ENCODE measurements at regions not wholly inside any gene's neighbourhood (a gene's known extent, or its start where the extent isn't known, plus 50 kb on each side); places are given as distances from the start of the nearest gene placed in this dataset.
"Not testable (repeated sequence)": the region's sequence is repeated elsewhere in the genome, so short reads cannot be mapped to it uniquely, and the experiment has no call there.

DNA sequence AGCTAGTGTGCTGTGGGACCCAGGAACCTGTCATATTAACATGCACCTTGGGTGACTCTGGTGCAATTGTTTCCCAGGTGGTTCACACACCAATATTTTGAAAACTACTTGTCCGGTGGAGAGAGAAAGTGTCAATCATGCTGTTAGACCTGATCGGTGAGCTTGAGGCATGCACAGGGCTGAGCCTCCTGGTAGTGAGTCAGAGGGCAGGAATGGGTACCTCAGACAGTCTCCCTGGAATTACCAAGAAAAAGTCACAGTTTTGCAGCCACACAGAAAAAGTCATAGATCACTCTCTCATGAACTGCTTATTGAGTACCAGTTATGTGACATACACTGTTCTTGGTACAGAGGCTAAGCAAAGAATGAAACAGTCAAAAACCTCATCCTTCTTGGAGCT, 140.1 kb upstream of the NFIA start:
- no peak for DNase-seq (ENCODE audit: low read depth)
- TF ChIP-seq, protein P1, sequence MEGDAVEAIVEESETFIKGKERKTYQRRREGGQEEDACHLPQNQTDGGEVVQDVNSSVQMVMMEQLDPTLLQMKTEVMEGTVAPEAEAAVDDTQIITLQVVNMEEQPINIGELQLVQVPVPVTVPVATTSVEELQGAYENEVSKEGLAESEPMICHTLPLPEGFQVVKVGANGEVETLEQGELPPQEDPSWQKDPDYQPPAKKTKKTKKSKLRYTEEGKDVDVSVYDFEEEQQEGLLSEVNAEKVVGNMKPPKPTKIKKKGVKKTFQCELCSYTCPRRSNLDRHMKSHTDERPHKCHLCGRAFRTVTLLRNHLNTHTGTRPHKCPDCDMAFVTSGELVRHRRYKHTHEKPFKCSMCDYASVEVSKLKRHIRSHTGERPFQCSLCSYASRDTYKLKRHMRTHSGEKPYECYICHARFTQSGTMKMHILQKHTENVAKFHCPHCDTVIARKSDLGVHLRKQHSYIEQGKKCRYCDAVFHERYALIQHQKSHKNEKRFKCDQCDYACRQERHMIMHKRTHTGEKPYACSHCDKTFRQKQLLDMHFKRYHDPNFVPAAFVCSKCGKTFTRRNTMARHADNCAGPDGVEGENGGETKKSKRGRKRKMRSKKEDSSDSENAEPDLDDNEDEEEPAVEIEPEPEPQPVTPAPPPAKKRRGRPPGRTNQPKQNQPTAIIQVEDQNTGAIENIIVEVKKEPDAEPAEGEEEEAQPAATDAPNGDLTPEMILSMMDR (conservative IDR thresholded peaks at IDR 0.05; ENCODE audit: control insufficient read depth, insufficient read depth, low read depth, low read length), result no peak

DNA sequence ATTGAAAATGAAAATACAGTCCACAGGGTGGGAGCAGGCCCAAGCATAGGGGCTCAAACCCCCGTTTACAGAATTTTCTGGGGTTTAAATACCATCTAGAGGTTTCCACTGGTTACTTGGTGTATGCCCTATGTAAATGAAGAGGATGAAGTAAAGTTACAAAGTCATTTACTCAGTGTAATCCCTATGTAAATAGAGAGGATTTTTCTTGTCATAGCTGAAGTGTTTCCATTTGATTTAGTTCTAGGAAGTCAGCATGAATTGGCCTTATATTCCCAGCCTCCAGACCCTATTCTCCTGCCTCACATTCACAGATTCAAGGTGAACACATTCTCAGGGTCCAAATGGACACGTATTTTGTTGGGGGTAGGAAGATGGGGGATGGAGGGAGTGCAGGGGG, 141.7 kb upstream of the NFIA start:
- not testable (repeated sequence) for H3K4me3 ChIP-seq (ENCODE audit: control insufficient read depth, low read depth, low read length); DNase-seq (ENCODE audit: low read depth)

More for the DNA sequence above, 140.1 kb upstream of the NFIA start:
- no peak overlapping the region for H3K4me3 ChIP-seq (ENCODE audit: control insufficient read depth, low read depth, low read length)

DNA sequence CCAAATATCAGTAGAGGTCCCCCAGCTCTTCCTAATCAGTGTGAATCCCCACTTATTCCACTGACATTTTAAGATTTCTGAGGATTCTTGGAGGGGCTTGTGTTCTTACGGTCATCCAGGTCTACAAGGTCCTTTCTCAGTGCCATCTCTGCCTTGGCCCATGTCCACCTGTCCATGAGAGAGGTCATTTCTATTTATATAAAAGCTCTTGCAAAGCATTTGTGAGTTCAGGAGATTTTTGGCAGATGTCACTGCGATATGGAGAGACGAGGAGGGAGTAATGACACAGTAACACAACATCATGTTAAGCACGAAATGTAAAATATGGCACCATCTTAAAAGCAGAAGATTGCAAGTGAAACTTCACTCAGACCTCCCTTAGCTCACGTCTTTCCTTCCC, 144.6 kb upstream of the NFIA start:
- DNase-seq (ENCODE audit: low read depth), result no peak
- TF ChIP-seq, protein P1 (conservative IDR thresholded peaks at IDR 0.05; ENCODE audit: control insufficient read depth, insufficient read depth, low read depth, low read length), result no peak
- no peak overlapping the region for H3K4me3 ChIP-seq (ENCODE audit: control insufficient read depth, low read depth, low read length)

- TF ChIP-seq, protein P1 (conservative IDR thresholded peaks at IDR 0.05; ENCODE audit: control insufficient read depth, insufficient read depth, low read depth, low read length), result no peak
- DNase-seq (ENCODE audit: low read depth), result no peak
- H3K4me3 ChIP-seq (ENCODE audit: control insufficient read depth, low read depth, low read length), result no peak overlapping the region
Measured at GRCh38 chr1:60936591-60937342, 145.6 kb upstream of the NFIA start.

DNA sequence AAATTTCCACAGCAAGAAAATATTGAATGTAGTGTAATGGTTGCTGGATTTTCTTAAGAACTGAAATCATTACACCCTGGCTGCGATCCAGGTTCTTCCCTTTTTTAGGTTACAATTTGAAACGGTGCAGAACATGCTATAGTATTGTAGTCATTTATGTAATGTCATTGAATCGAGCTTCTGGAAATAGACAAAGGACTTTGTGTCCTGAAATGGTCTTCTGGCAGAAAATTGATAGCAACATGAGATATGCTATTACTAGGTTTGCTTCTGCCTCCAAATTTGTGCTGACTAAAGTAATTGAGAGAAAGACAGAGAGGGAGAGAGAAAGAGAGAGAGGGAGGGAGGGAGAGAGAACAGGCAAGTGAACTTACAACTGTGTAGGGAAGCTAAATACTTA, 146.2 kb upstream of the NFIA start:
- no peak overlapping the region for H3K4me3 ChIP-seq (ENCODE audit: control insufficient read depth, low read depth, low read length)

GRCh38 chr1:60935599-60936110, 146.7 kb upstream of the NFIA start:
- no peak overlapping the region for H3K4me3 ChIP-seq (ENCODE audit: control insufficient read depth, low read depth, low read length)
- TF ChIP-seq, protein P1 (conservative IDR thresholded peaks at IDR 0.05; ENCODE audit: control insufficient read depth, insufficient read depth, low read depth, low read length), result no peak
- no peak for DNase-seq (ENCODE audit: low read depth)

More for the DNA sequence above, 146.2 kb upstream of the NFIA start:
- TF ChIP-seq, protein P1 (conservative IDR thresholded peaks at IDR 0.05; ENCODE audit: control insufficient read depth, insufficient read depth, low read depth, low read length), result no peak
- no peak for DNase-seq (ENCODE audit: low read depth)

GRCh38 chr1:60930130-60930529, 152.2 kb upstream of the NFIA start:
- no peak for DNase-seq (ENCODE audit: low read depth)
- TF ChIP-seq, protein P1 (conservative IDR thresholded peaks at IDR 0.05; ENCODE audit: control insufficient read depth, insufficient read depth, low read depth, low read length), result no peak
- no peak overlapping the region for H3K4me3 ChIP-seq (ENCODE audit: control insufficient read depth, low read depth, low read length)

Measured in fibroblast of mammary gland (primary cell).